ENCODE measurements at regions not wholly inside any gene's neighbourhood (a gene's known extent, or its start where the extent isn't known, plus 50 kb on each side); places are given as distances from the start of the nearest gene placed in this dataset.

DNA sequence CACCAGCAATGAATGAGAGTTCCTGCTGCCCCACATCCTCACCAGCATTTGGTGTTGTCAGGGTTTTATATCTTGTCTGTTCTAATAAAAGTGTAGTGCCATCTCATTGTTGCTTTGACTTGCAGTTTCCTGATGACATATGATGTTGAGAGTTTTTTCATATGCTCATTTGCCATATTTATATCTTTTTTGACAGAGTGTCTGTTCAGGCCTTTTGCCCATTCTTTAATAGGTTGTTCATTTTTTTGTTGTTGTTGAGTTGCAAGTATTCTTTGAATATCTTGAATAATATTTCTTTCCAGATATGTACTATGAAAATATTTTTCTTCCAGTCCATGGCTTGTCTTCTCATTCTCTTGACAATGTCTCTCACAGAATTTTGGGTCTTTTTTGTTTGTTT is 111.7 kb upstream of the KCNJ15 start:
- Histone ChIP-seq H3K36me3 (ENCODE audit: control insufficient read depth in 4 of 4, insufficient read depth in 3 of 4, low read depth in 1 of 4, low read length in 3 of 4) (no peaks in the 10 kb centered on the region), H3K4me3 (ENCODE audit: low read depth in 1 of 3, low read length in 3 of 3) (no peak overlapping the region), H3K27ac (ENCODE audit: low read depth in 1 of 2, low read length in 2 of 2) (no peak overlapping the region), H3K27me3 (ENCODE audit: control insufficient read depth in 4 of 4, insufficient read depth in 4 of 4, low read length in 3 of 4) (no peaks in the 10 kb centered on the region), H3K9me3 (ENCODE audit: control insufficient read depth in 4 of 4, low read length in 3 of 4) (no peaks in the 10 kb centered on the region), H3K4me1 (ENCODE audit: control insufficient read depth in 4 of 4, insufficient read depth in 4 of 4, low read length in 3 of 4) (peaks cover 4 to 9% (median 6%) of the 10 kb centered on the region in 4 donors), H3K9ac (ENCODE audit: low read depth in 1 of 2, low read length in 2 of 2) (no peak overlapping the region)
- TF ChIP-seq, protein P1, sequence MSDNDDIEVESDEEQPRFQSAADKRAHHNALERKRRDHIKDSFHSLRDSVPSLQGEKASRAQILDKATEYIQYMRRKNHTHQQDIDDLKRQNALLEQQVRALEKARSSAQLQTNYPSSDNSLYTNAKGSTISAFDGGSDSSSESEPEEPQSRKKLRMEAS (IDR thresholded peaks at IDR 0.05): no peak
- TF ChIP-seq, protein P2, sequence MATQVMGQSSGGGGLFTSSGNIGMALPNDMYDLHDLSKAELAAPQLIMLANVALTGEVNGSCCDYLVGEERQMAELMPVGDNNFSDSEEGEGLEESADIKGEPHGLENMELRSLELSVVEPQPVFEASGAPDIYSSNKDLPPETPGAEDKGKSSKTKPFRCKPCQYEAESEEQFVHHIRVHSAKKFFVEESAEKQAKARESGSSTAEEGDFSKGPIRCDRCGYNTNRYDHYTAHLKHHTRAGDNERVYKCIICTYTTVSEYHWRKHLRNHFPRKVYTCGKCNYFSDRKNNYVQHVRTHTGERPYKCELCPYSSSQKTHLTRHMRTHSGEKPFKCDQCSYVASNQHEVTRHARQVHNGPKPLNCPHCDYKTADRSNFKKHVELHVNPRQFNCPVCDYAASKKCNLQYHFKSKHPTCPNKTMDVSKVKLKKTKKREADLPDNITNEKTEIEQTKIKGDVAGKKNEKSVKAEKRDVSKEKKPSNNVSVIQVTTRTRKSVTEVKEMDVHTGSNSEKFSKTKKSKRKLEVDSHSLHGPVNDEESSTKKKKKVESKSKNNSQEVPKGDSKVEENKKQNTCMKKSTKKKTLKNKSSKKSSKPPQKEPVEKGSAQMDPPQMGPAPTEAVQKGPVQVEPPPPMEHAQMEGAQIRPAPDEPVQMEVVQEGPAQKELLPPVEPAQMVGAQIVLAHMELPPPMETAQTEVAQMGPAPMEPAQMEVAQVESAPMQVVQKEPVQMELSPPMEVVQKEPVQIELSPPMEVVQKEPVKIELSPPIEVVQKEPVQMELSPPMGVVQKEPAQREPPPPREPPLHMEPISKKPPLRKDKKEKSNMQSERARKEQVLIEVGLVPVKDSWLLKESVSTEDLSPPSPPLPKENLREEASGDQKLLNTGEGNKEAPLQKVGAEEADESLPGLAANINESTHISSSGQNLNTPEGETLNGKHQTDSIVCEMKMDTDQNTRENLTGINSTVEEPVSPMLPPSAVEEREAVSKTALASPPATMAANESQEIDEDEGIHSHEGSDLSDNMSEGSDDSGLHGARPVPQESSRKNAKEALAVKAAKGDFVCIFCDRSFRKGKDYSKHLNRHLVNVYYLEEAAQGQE (IDR thresholded peaks at IDR 0.05): no peak
- TF ChIP-seq, protein P3, sequence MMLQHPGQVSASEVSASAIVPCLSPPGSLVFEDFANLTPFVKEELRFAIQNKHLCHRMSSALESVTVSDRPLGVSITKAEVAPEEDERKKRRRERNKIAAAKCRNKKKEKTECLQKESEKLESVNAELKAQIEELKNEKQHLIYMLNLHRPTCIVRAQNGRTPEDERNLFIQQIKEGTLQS (IDR thresholded peaks at IDR 0.05): no peak
- TF ChIP-seq FOXA2 (IDR thresholded peaks at IDR 0.05) (no peak), HNF4G (IDR thresholded peaks at IDR 0.05) (no peak), HNF4A (conservative IDR thresholded peaks at IDR 0.05) (no peak), RAD21 (IDR thresholded peaks at IDR 0.05) (no peak), EGR1 (IDR thresholded peaks at IDR 0.05; ENCODE audit: low read depth in 2 of 2) (no peak)
- TF ChIP-seq, protein P4, sequence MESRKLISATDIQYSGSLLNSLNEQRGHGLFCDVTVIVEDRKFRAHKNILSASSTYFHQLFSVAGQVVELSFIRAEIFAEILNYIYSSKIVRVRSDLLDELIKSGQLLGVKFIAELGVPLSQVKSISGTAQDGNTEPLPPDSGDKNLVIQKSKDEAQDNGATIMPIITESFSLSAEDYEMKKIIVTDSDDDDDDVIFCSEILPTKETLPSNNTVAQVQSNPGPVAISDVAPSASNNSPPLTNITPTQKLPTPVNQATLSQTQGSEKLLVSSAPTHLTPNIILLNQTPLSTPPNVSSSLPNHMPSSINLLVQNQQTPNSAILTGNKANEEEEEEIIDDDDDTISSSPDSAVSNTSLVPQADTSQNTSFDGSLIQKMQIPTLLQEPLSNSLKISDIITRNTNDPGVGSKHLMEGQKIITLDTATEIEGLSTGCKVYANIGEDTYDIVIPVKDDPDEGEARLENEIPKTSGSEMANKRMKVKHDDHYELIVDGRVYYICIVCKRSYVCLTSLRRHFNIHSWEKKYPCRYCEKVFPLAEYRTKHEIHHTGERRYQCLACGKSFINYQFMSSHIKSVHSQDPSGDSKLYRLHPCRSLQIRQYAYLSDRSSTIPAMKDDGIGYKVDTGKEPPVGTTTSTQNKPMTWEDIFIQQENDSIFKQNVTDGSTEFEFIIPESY (IDR thresholded peaks at IDR 0.05): no peak
- DNase-seq (ENCODE audit: low spot score): no peak

DNA sequence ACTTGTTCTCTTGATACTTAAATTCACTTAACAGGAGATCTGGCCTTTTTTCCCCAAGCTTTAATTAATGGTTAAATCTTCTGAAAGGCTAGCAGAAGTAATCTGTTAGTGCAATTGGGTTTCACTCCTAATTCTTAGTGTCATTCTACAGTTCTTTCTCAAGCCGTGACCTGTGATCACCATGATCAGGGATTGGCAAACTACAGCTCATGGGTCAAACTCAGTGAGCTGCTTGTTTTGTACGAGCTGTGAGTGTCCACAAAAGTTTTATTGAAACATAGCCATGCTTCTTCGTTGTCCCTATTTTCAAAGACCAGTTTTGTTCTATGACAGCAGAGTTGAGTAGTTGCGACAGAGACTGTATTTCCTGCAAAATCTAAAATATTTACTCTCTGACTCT is 109.4 kb upstream of the KCNJ15 start:
- Histone ChIP-seq H3K4me3 (ENCODE audit: low read depth in 1 of 3, low read length in 3 of 3) (no peak overlapping the region), H3K4me1 (ENCODE audit: control insufficient read depth in 4 of 4, insufficient read depth in 4 of 4, low read length in 3 of 4) (no peaks in the 10 kb centered on the region), H3K27me3 (ENCODE audit: control insufficient read depth in 4 of 4, insufficient read depth in 4 of 4, low read length in 3 of 4) (no peaks in the 10 kb centered on the region), H3K9ac (ENCODE audit: low read depth in 1 of 2, low read length in 2 of 2) (no peak overlapping the region), H3K9me3 (ENCODE audit: control insufficient read depth in 4 of 4, low read length in 3 of 4) (no peaks in the 10 kb centered on the region), H3K27ac (ENCODE audit: low read depth in 1 of 2, low read length in 2 of 2) (no peak overlapping the region), H3K36me3 (ENCODE audit: control insufficient read depth in 4 of 4, insufficient read depth in 3 of 4, low read depth in 1 of 4, low read length in 3 of 4) (no peaks in the 10 kb centered on the region)
- 38% methylated on average over 4 of the region's 4 CpGs for WGBS
- no peak for DNase-seq (ENCODE audit: low spot score)
- TF ChIP-seq NR2F2 (IDR thresholded peaks at IDR 0.05): no peak
- TF ChIP-seq RXRA (IDR thresholded peaks at IDR 0.05): no peak
- TF ChIP-seq, protein P5, sequence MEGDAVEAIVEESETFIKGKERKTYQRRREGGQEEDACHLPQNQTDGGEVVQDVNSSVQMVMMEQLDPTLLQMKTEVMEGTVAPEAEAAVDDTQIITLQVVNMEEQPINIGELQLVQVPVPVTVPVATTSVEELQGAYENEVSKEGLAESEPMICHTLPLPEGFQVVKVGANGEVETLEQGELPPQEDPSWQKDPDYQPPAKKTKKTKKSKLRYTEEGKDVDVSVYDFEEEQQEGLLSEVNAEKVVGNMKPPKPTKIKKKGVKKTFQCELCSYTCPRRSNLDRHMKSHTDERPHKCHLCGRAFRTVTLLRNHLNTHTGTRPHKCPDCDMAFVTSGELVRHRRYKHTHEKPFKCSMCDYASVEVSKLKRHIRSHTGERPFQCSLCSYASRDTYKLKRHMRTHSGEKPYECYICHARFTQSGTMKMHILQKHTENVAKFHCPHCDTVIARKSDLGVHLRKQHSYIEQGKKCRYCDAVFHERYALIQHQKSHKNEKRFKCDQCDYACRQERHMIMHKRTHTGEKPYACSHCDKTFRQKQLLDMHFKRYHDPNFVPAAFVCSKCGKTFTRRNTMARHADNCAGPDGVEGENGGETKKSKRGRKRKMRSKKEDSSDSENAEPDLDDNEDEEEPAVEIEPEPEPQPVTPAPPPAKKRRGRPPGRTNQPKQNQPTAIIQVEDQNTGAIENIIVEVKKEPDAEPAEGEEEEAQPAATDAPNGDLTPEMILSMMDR (IDR thresholded peaks at IDR 0.05; ENCODE audit: low read depth, low read length, missing input control): no peak
- TF ChIP-seq, protein P2 (IDR thresholded peaks at IDR 0.05): no peak
- TF ChIP-seq, protein P1 (IDR thresholded peaks at IDR 0.05): no peak
- no peak for TF ChIP-seq GABPA (IDR thresholded peaks at IDR 0.05 in 1 of 2, conservative IDR thresholded peaks at IDR 0.05 in 1 of 2)
- TF ChIP-seq TAF1 (conservative IDR thresholded peaks at IDR 0.05): no peak
- no peak for TF ChIP-seq HNF4G (IDR thresholded peaks at IDR 0.05)
- no peak for TF ChIP-seq YY1 (IDR thresholded peaks at IDR 0.05)
- no peak for TF ChIP-seq EGR1 (IDR thresholded peaks at IDR 0.05; ENCODE audit: low read depth in 2 of 2)
- no peak for TF ChIP-seq FOXA1 (IDR thresholded peaks at IDR 0.05)
- TF ChIP-seq, protein P4 (IDR thresholded peaks at IDR 0.05): no peak
- TF ChIP-seq RAD21 (IDR thresholded peaks at IDR 0.05): no peak
- no peak for TF ChIP-seq HNF4A (conservative IDR thresholded peaks at IDR 0.05)
- TF ChIP-seq FOXA2 (IDR thresholded peaks at IDR 0.05): no peak
- TF ChIP-seq JUND (IDR thresholded peaks at IDR 0.05): no peak
- no peak for TF ChIP-seq SP1 (IDR thresholded peaks at IDR 0.05)
